Stomach (tissue), 8 donors: ENCODE measurements at regions not wholly inside any gene's neighbourhood (a gene's known extent, or its start where the extent isn't known, plus 50 kb on each side); places are given as distances from the start of the nearest gene placed in this dataset.

Source experiments
- DNase-seq, 2 donors: peaks; one replicate each; pipeline versions ENCODE4 v3.0.0 to v3.0.0-alpha.2; 2013 to 2019
- H3K27ac ChIP-seq, 5 donors: fragments of 200-600 bp in 4 of 5; sonication (generic) in 4 of 5; one replicate each; pipeline ENCODE4 v1.5.1; 2013 to 2019; ENCODE audit warnings: mild to moderate bottlenecking in 1 of 5, moderate library complexity in 1 of 5
- H3K27me3 ChIP-seq, 3 donors: fragments of 200-600 bp; sonication (generic); one replicate each; pipeline ENCODE4 v1.5.1; 2017 to 2019; ENCODE audit warnings: mixed run types in 1 of 3
- H3K36me3 ChIP-seq, 4 donors: fragments of 200-600 bp; sonication (generic); 1 replicate in 3 of 4; 2 replicates in 1 of 4; pipeline ENCODE4 v1.5.1; 2016 to 2019
- H3K4me1 ChIP-seq, 4 donors: fragments of 200-600 bp; sonication (generic); one replicate each; pipeline ENCODE4 v1.5.1; 2016 to 2019
- H3K4me3 ChIP-seq, 4 donors: fragments of 200-600 bp; sonication (generic) in 3 of 4; one replicate each; pipeline ENCODE4 v1.5.1; 2016 to 2019; ENCODE audit warnings: mild to moderate bottlenecking in 1 of 4
- H3K9me3 ChIP-seq, 4 donors: fragments of 200-600 bp; sonication (generic); one replicate each; pipeline ENCODE4 v1.5.1; 2016 to 2019
- EP300 ChIP-seq: sonication (generic); formaldehyde crosslinking; IDR thresholded peaks from one replicate; pipeline ENCODE4 v1.6.1; 2017; ENCODE audit warnings: antibody characterized with exemption
- POLR2A ChIP-seq, 4 donors: fragments of 450-650 bp; IDR thresholded peaks; one replicate each; pipeline ENCODE4 v1.6.1; 2016; ENCODE audit warnings: antibody characterized with exemption in 4 of 4, control low read depth in 2 of 4, mild to moderate bottlenecking in 1 of 4, moderate library complexity in 1 of 4
- POLR2AphosphoS5 ChIP-seq, 3 donors: sonication (generic); formaldehyde crosslinking; IDR thresholded peaks; one replicate each; pipeline ENCODE4 v1.6.1; 2016; ENCODE audit warnings: antibody characterized with exemption in 3 of 3
- WGBS, 5 donors: extraction: QIAGEN DNeasy Blood & Tissue Kit in 3 of 5; methylation state at CpG; one replicate each; pipeline versions ENCODE4 v1.1.5 to v1.1.7; 2013 to 2018; 5-methylcytosine and 5-hydroxymethylcytosine counted together
- intact Hi-C: fragments of 100-400 bp; cut with DNase I; formaldehyde crosslinking; loops from one replicate; pipeline ENCODE4 v1.15.1; 2023; ENCODE audit warnings: low total_unique reads
- TF ChIP-seq, protein P1 (sequence below), 7 experiments: fragments of 450-650 bp in 4 of 7; fragments of 200-600 bp in 3 of 7; sonication (generic) in 3 of 7; IDR thresholded peaks; one replicate each; pipeline ENCODE4 v1.5.1; 2016 to 2019; ENCODE audit warnings: antibody characterized with exemption in 7 of 7, control low read depth in 2 of 7, mild to moderate bottlenecking in 1 of 7
- donor health status: healthy with polysubstance abuse.
- donor health status: Bipolar disorder and iron deficiency.
- donor health status: healthy.

DNA sequence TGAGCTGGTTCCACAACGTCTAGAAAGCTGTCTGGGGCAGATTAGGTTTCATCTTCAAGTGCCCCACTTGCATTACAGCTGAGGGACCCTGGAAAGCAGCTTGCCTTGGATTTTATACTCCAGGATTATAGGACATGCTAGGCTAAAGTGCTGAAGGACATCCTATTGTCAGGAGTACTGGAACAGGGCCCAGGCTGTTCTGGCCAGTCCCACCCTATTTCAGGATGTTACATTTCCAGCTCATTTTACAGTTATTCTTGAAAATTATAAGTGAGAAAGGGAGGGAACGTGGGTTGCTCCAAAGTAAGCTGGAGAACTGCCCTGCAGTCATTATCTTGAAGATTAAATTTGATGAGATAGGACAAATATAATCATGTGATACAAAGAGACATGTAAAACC is 71.0 kb upstream of the UGT8 start:
- no peaks in the 10 kb centered on the region for H3K36me3 ChIP-seq
- WGBS, 5 donors: 15 to 20% (median 16%) methylated on average over 2 of the region's 2 CpGs
- no peak overlapping the region for H3K4me3 ChIP-seq
- H3K27me3 ChIP-seq: no peaks in the 10 kb centered on the region
- no peak overlapping the region for H3K27ac ChIP-seq
- no peak for DNase-seq
- TF ChIP-seq EP300 (no peak), POLR2AphosphoS5 (IDR thresholded peaks at IDR 0.05) (no peak), POLR2A (IDR thresholded peaks at IDR 0.05) (no peak)
- TF ChIP-seq, protein P1, sequence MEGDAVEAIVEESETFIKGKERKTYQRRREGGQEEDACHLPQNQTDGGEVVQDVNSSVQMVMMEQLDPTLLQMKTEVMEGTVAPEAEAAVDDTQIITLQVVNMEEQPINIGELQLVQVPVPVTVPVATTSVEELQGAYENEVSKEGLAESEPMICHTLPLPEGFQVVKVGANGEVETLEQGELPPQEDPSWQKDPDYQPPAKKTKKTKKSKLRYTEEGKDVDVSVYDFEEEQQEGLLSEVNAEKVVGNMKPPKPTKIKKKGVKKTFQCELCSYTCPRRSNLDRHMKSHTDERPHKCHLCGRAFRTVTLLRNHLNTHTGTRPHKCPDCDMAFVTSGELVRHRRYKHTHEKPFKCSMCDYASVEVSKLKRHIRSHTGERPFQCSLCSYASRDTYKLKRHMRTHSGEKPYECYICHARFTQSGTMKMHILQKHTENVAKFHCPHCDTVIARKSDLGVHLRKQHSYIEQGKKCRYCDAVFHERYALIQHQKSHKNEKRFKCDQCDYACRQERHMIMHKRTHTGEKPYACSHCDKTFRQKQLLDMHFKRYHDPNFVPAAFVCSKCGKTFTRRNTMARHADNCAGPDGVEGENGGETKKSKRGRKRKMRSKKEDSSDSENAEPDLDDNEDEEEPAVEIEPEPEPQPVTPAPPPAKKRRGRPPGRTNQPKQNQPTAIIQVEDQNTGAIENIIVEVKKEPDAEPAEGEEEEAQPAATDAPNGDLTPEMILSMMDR (IDR thresholded peaks at IDR 0.05): no peak
- no peaks in the 10 kb centered on the region for H3K4me1 ChIP-seq
- no peaks in the 10 kb centered on the region for H3K9me3 ChIP-seq
- intact Hi-C loops: no loop called here

DNA sequence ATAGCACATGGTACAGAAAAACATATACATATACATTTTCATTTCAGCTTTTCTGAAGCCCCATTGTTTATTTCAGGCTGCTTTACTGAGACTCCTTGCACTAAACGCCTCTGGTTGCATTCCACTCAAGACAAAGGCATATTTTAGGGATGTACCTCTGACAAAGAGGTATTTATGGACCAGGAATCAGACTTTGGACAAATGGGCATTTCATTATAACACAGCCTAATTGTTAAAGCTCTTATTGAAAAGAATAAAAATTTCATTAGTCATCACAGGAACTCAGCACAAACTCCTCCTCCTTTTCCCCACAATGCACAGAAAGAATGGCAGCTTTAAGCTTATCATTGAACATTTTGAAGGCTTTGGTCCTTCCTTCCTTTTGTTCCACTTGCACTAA is 62.9 kb upstream of the UGT8 start:
- 36 to 65% (median 60%) methylated on average over 1 of the region's 1 CpG for WGBS, 5 donors
- intact Hi-C loops: no loop called here

DNA sequence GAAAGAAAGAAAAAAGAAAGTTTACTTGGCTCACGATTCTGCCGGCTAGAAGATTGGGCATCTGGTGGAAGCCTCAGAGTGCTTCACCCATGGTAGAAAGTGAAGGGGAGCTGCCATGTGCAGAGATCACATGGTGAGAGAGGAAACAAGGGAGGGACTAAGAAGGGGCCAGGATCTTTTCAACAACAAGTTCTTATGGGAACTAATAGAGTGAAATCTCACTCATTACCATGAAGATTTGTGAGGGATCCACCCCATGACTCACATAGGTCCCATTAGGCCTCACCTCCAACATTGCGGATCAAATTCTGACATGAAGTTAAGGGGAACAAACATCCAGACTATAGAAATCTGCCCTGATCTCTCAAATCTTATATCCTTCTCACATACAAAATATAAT is 61.3 kb upstream of the UGT8 start:
- WGBS, 5 donors: 51 to 77% (median 61%) methylated on average over 3 of the region's 3 CpGs
- intact Hi-C loops: no loop called here
- Histone ChIP-seq H3K4me1 (peaks cover 0 to 4% (median 0%) of the 10 kb centered on the region in 4 donors), H3K4me3 (no peak overlapping the region), H3K27ac (no peak overlapping the region), H3K36me3 (no peaks in the 10 kb centered on the region), H3K9me3 (no peaks in the 10 kb centered on the region), H3K27me3 (no peaks in the 10 kb centered on the region)
- TF ChIP-seq, protein P1 (IDR thresholded peaks at IDR 0.05): no peak
- no peak for TF ChIP-seq POLR2AphosphoS5 (IDR thresholded peaks at IDR 0.05)
- no peak for TF ChIP-seq POLR2A (IDR thresholded peaks at IDR 0.05)
- no peak for TF ChIP-seq EP300
- no peak for DNase-seq

More for the DNA sequence above, 62.9 kb upstream of the UGT8 start:
- no peak overlapping the region for H3K4me3 ChIP-seq
- no peak overlapping the region for H3K27ac ChIP-seq
- no peak for TF ChIP-seq POLR2A (IDR thresholded peaks at IDR 0.05)
- no peak for TF ChIP-seq EP300
- TF ChIP-seq, protein P1 (IDR thresholded peaks at IDR 0.05): no peak
- TF ChIP-seq POLR2AphosphoS5 (IDR thresholded peaks at IDR 0.05): no peak
- H3K36me3 ChIP-seq: no peaks in the 10 kb centered on the region
- H3K4me1 ChIP-seq: no peaks in the 10 kb centered on the region
- no peaks in the 10 kb centered on the region for H3K27me3 ChIP-seq
- DNase-seq: no peak
- no peaks in the 10 kb centered on the region for H3K9me3 ChIP-seq

DNA sequence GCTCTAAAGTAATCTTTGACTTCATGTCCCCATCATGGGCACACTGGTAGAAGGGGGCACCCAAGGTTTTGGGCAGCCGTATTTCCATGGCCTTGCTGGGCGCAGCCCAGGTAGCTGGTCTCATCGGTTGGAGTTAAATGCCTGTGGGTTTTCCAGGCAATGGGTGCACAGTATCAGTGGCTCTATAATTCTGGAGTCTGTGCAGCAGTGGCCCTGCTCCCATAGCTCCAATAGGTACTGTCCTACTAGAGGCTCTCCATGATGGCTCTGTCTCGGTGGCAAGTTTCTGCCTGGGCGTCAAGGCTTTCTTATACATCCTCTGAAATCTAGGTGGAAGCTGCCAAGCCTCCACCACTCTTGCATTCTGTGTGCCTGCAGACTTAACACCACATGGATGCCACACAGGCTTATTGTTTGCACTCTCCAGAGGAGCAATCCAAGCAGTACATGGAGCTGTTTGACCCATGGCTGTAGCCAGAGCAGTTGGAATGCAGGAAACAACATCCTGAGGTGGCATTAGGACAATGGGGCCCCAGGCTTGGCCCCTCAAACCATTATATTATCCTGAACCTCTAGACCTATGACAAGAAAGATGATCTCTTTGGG is 60.5 kb upstream of the UGT8 start:
- H3K4me1 ChIP-seq: peaks cover 0 to 4% (median 0%) of the 10 kb centered on the region in 4 donors
- no peak overlapping the region for H3K4me3 ChIP-seq
- TF ChIP-seq POLR2AphosphoS5 (IDR thresholded peaks at IDR 0.05) (no peak), POLR2A (IDR thresholded peaks at IDR 0.05) (no peak), EP300 (no peak)
- TF ChIP-seq, protein P1 (IDR thresholded peaks at IDR 0.05): no peak
- no peaks in the 10 kb centered on the region for H3K9me3 ChIP-seq
- no peak overlapping the region for H3K27ac ChIP-seq
- DNase-seq: no peak
- no peaks in the 10 kb centered on the region for H3K36me3 ChIP-seq
- no peaks in the 10 kb centered on the region for H3K27me3 ChIP-seq
- intact Hi-C loops: no loop called here
- WGBS, 5 donors: 75 to 100% (median 79%) methylated on average over 5 of the region's 5 CpGs
